ENCODE measurements at regions not wholly inside any gene's neighbourhood (a gene's known extent, or its start where the extent isn't known, plus 50 kb on each side); places are given as distances from the start of the nearest gene placed in this dataset.

DNA sequence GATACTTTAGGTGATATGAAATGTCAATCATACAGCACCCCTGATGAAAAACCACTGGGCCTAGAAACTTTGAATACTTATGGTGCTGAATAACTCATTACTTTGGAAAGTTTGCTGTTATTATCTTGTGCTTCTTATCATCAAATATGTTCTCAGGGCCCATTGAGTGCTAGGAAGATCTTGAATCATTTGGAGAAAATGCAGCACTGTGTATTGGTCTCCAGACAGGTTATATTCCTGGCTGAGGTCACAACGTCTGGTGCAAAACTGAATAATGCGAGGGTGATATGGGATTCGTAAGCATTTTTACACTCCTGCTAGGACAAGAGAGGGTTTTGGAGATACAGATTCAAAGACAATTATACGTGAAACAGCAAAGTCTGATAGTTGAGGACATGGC, 249.4 kb upstream of the TNC start:
- DNase-seq (ENCODE audit: low read depth) = no peak

GRCh38 chr9:115367780-115368525, 250.0 kb upstream of the TNC start:
- no peak for DNase-seq (ENCODE audit: low read depth)

DNA sequence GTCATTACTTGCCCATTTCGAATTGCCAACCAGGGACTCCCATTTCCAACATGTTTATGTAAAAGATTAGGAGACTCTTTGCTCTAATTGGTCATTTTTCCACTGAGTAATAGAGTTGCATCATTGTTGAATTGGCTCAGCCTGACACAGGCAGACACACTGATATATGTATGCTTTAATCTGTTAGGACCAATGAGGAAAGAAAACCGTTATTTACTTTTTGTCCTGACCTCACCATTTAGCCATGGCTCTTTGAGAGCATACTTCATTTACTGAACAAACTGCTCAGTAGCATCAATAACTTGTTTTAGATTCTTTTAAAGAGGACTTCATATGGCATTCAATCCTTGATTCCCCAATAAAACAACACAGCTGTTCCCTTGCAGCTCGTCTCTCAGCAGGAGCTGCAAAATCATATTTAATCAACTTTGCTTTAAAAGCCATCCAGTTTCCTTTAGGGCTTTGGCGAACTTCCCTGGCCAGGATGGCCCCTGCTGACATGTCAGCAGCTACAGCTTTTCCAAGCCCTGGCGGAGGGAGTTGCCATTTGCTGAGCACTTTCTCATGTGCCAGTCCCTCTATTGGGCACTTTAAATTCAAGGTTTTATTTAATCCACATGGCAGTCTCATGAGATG, 251.5 kb upstream of the TNC start:
- no peak for DNase-seq (ENCODE audit: low read depth)

- DNase-seq (ENCODE audit: low read depth) = no peak
Measured at GRCh38 chr9:115373000-115373709, 255.2 kb upstream of the TNC start.

GRCh38 chr9:115373710-115374045, 255.7 kb upstream of the TNC start:
- no peak for DNase-seq (ENCODE audit: low read depth)

DNA sequence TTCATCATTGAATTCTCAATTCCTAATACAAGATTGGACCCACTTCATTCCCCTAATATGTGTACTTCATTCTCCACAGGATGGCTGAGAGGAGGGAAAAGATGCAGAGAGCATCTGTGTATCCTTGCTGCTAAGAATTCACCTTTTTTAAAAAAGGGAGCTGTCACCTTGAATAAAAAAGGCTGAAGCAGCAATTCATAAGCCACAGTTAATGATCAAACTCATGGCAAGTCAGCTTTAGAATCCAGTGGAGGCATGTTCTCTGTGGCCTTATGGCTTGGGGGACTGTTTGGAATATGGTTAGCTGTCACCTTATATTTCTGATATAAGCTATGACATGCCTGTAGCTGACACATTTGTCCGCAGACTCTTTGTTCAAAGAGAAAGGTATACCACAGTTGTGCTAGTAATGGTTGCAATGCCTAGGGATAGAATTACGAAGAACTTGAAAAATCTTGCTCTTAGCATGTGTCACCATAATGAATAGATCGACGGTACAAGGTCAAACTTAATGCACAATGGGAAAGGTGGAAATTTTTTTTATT, 256.8 kb upstream of the TNC start:
- no peak for DNase-seq (ENCODE audit: low read depth)

- no peak for DNase-seq (ENCODE audit: low read depth)
Measured at GRCh38 chr9:115378241-115378640, 260.3 kb upstream of the TNC start.

GRCh38 chr9:115378758-115379157, 260.8 kb upstream of the TNC start:
- DNase-seq (ENCODE audit: low read depth) = no peak

- DNase-seq (ENCODE audit: low read depth) = no peak
Measured at GRCh38 chr9:115379719-115380118, 261.8 kb upstream of the TNC start.

GRCh38 chr9:115382865-115383264, 264.9 kb upstream of the TNC start:
- DNase-seq (ENCODE audit: low read depth) = no peak

- DNase-seq (ENCODE audit: low read depth) = no peak
Measured at GRCh38 chr9:115385383-115386122, 267.6 kb upstream of the TNC start.

DNA sequence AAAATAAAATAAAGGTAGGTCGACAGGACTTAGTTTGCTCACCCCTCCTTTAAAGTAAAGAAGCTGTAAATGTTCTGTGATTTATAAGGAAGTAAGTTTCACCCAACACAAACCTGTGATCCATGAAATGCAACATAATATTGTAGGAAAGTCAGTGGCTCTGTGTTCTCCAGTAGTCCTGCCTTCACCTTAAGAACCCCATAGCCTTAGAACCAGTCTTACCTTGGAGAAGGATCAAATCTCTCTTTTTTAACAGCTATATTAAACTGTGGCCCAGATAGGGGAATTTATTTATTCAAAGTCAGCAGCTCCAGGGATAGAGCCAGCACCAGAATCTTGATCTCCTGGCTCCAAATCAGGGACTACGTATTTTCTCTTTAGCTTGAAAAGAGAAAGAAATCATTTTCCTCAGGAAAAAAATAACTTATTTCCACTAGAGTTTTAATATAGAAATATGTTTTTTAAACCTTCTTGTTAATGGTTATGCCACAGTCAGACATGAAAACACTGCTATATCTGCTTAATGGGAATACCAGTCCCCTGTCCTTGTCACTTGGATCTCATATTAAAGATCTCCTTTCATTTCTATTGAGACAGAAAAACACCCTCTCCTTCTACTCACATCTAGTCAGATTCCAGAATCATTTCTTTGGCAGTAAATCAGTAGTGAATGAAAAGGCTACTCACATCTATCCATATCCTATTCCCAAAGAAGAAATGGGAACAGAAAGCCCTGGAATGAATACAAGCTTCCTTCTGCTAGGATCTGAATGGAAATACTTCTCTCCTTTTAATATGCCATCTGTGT, 269.2 kb upstream of the TNC start:
- DNase-seq (ENCODE audit: low read depth) = no peak

GRCh38 chr9:115391168-115391825, 273.3 kb upstream of the TNC start:
- DNase-seq (ENCODE audit: low read depth) = no peak

DNA sequence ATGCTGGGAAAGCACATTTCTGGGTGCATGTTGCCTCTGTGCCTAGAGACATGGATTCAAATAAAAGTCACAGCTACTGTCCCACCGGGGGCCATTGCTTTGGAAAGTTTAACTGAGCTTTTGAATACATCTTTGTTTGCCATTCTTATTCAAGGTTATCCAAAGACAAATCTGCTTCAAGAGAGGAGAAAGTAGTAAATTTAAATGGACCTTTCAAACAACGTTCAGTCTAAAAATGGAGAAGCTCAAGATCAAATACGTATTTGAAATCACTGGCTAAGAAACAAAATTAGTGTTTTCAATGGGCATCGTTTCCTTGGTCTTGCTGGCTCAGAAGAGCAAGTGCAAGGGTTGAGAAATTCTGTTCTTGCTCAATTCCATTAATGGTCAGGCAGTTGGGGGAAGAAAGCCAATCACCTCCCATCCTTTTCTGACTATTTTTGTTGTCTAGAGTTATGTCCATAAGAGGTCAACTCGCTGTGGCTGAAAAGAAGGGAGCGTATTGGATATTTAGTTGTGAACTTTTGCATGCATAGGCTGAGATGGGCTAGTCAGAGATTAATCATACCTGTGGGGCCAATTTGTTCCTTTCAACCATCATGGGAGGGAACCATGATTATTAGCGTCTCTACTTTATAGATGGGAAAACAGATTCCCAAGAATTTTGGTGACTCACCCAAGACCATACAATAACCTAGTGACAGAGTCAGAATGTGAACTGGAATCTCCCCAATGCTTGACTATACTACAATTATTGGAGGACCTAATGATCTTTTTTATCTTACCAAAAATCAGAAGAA, 276.2 kb upstream of the TNC start:
- no peak for DNase-seq (ENCODE audit: low read depth)

DNA sequence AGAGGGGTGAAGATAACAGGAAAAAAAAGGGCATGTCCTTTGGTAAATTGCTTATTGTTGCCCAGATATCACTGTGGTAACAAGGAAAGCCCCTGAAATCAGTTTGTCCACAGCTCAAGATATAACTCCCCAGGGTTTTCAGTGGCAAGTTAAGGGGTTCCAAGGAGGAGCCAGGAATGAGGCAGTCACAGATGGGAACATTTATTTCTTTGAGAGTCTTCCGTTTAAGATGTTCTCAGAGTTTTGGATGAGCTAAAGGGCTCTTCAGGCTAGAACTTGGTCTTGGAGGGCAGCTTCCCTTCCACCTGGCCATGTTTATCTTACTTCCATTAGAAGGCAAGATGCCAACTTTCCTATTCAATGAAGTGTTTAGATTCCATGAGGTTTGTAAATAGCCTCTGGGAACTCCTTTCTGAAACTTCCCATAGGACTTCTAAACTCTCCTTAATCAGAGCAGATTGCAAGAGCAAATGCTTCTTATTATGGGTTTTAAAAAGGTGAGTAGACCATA, 277.6 kb upstream of the TNC start:
- no peak for DNase-seq (ENCODE audit: low read depth)

GRCh38 chr9:115396071-115396529, 278.1 kb upstream of the TNC start:
- no peak for DNase-seq (ENCODE audit: low read depth)

- DNase-seq (ENCODE audit: low read depth) = no peak
Measured at GRCh38 chr9:115397591-115398312, 279.8 kb upstream of the TNC start.

- DNase-seq (ENCODE audit: low read depth) = no peak
Measured at GRCh38 chr9:115398313-115398650, 280.3 kb upstream of the TNC start.

DNA sequence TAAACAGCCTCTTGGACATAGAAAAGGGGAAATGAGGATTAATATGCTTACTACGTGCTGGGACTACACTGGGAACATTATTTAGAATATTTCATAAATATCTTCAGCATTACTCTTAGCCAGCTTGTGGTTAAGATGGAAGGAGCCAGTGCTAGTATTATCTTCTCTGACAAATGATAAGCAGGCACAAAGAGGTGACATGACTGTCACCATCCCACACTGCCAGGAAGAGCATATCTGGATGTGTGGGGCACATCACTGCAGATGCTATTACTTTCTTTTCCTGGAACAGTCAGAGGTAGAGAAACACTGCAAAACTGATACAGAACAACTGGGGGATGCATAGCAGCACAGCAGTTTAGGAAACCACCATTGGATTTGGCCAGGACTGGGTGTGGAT, 281.0 kb upstream of the TNC start:
- DNase-seq (ENCODE audit: low read depth) = no peak

Measured in stimulated activated CD8-positive, alpha-beta memory T cell treated with anti-CD3 and anti-CD28 coated beads, Interleukin-4, amount 100 ng/mL, for 24 hours (primary cell).